K562 (cell line): ENCODE measurements at regions not wholly inside any gene's neighbourhood (a gene's known extent, or its start where the extent isn't known, plus 50 kb on each side); places are given as distances from the start of the nearest gene placed in this dataset.

ENCODE experiments used
- ATAC-seq: fragments of 200-7000 bp; cut with Tn5 transposase; 3 replicates; pipeline ENCODE4 v1.9.1; 2020; ENCODE audit warnings: moderate library complexity
- BruUV-seq: library from RNA; stranded (reverse); fragments of 400-500 nt; replicated peaks from 2 replicates; lab custom pipeline; 2021; lab: Mats Ljungman, UMichigan
- CTCF ChIA-PET: fragments of 300-600 bp; formaldehyde crosslinking; extraction: SDS; loops from one replicate; lab custom pipeline; 2021; ENCODE audit warnings: low intra/inter-chr PET ratio; lab: Yijun Ruan, JAX
- POLR2A ChIA-PET: fragments of 300-600, 350-650 bp; sonication (Branson Sonifier 250); formaldehyde crosslinking; extraction: SDS; loops from one replicate; lab custom pipeline; 2021; ENCODE audit warnings: antibody characterized with exemption, inconsistent platforms; lab: Yijun Ruan, JAX
- DNase-seq, 4 experiments: peaks; one replicate each; pipeline versions ENCODE4 v3.0.0 to v3.0.0-alpha.2; 2011 to 2018; ENCODE audit warnings: low spot score in 3 of 4, mixed read lengths in 3 of 4; ENCODE audit errors: extremely low read depth in 1 of 4
- FAIRE-seq: peaks from 2 replicates; lab custom pipeline; 2011; peaks lifted over from hg19 to GRCh38; lab: Jason Lieb, UNC
- H2AFZ ChIP-seq: 2 replicates; pipeline ENCODE4 v1.6.0; 2011; ENCODE audit warnings: low read depth, low read length, control low read depth, inconsistent platforms
- H3K27ac ChIP-seq: fragments of 200-600 bp; 3 replicates; pipeline ENCODE4 v1.8.0; 2011; ENCODE audit warnings: low read depth, mild to moderate bottlenecking, control low read depth, inconsistent platforms, low read length, moderate library complexity, mixed read lengths; ENCODE audit errors: extremely low read depth
- H3K27me3 ChIP-seq, 2 experiments: fragments of 300-600 bp in 1 of 2; 2 replicates in 1 of 2; 3 replicates in 1 of 2; pipeline versions ENCODE4 v1.6.0 to v1.8.0; 2011; ENCODE audit warnings: inconsistent platforms in 2 of 2, low read length in 2 of 2, mild to moderate bottlenecking in 1 of 2, mixed read lengths in 1 of 2, moderate library complexity in 1 of 2; ENCODE audit not compliant: control insufficient read depth in 2 of 2, insufficient read depth in 2 of 2
- H3K36me3 ChIP-seq: fragments of 300-600 bp; 3 replicates; pipeline ENCODE4 v1.8.0; 2011; ENCODE audit warnings: mild to moderate bottlenecking, low read length, inconsistent platforms; ENCODE audit not compliant: control insufficient read depth, insufficient read depth
- H3K4me1 ChIP-seq, 2 experiments: fragments of 200-600 bp in 1 of 2; replicated peaks in 1 of 2; 2 replicates in 1 of 2; 3 replicates in 1 of 2; pipeline versions ENCODE4 v1.5.1 to v1.8.0; 2011; ENCODE audit warnings: inconsistent platforms in 2 of 2, low read length in 2 of 2, mild to moderate bottlenecking in 1 of 2, mixed read lengths in 1 of 2, moderate library complexity in 1 of 2; ENCODE audit not compliant: control insufficient read depth in 2 of 2, insufficient read depth in 2 of 2
- H3K4me2 ChIP-seq: 2 replicates; pipeline ENCODE4 v1.6.1; 2011; ENCODE audit warnings: low read length, control low read depth, inconsistent platforms, mixed read lengths; ENCODE audit not compliant: insufficient read depth
- H3K4me3 ChIP-seq: fragments of 200-600 bp; sonication (generic), shearing (Covaris generic); 2 replicates; pipeline ENCODE4 v1.5.1; 2016; ENCODE audit warnings: control low read depth, inconsistent platforms
- H3K79me2 ChIP-seq: fragments of 200-600 bp; 3 replicates; pipeline ENCODE4 v1.8.0; 2011; ENCODE audit warnings: low read length, inconsistent platforms; ENCODE audit not compliant: control insufficient read depth, insufficient read depth
- H3K9ac ChIP-seq, 2 experiments: 2 replicates each; pipeline versions ENCODE4 v1.6.0 to v1.6.1; 2011; ENCODE audit warnings: low read depth in 2 of 2, low read length in 2 of 2, control low read depth in 1 of 2, inconsistent platforms in 1 of 2, mild to moderate bottlenecking in 1 of 2, mixed read lengths in 1 of 2; ENCODE audit not compliant: insufficient read depth in 1 of 2
- H3K9me1 ChIP-seq: one replicate; pipeline ENCODE4 v1.6.0; 2011; ENCODE audit warnings: inconsistent platforms, mild to moderate bottlenecking, low read length, moderate library complexity; ENCODE audit not compliant: control insufficient read depth, insufficient read depth
- H3K9me3 ChIP-seq: replicated peaks from 2 replicates; pipeline ENCODE4 v1.5.1; 2011; ENCODE audit warnings: low read depth, low read length, inconsistent platforms; ENCODE audit not compliant: control insufficient read depth, insufficient read depth
- H4K20me1 ChIP-seq: replicated peaks from 2 replicates; pipeline ENCODE4 v1.6.1; 2011; ENCODE audit warnings: low read length, inconsistent platforms, mixed read lengths; ENCODE audit not compliant: control insufficient read depth, insufficient read depth
- CREB3 ChIP-seq: fragments of 450-650 bp; conservative IDR thresholded peaks from 2 replicates; pipeline ENCODE4 v1.6.1; 2016; ENCODE audit warnings: missing genetic modification characterization, low read depth, mild to moderate bottlenecking, missing compliant biosample characterization, moderate library complexity
- NRF1 ChIP-seq, 2 experiments: fragments of 450-650 bp; IDR thresholded peaks in 1 of 2; conservative IDR thresholded peaks in 1 of 2; 2 replicates each; pipeline ENCODE4 v1.6.1; 2014; ENCODE audit warnings: mild to moderate bottlenecking in 2 of 2
- PHF21A ChIP-seq: fragments of 450-650 bp; IDR thresholded peaks from 2 replicates; pipeline ENCODE4 v1.6.1; 2017; ENCODE audit warnings: low read depth, borderline replicate concordance
- PPARD ChIP-seq: fragments of 250-450 bp; sonication (Bioruptor Pico); IDR thresholded peaks from 2 replicates; pipeline ENCODE4 v1.8.0; 2022; ENCODE audit warnings: inconsistent platforms, mild to moderate bottlenecking, moderate library complexity
- PTRF ChIP-seq: fragments of 450-650 bp; IDR thresholded peaks from 2 replicates; pipeline ENCODE4 v1.6.1; 2016; ENCODE audit warnings: mild to moderate bottlenecking, missing genetic modification characterization, missing compliant biosample characterization
- TSC22D4 ChIP-seq: fragments of 450-650 bp; IDR thresholded peaks from 2 replicates; pipeline ENCODE4 v1.6.1; 2016; ENCODE audit warnings: missing genetic modification characterization, missing biosample characterization, control low read depth
- ZNF165 ChIP-seq: fragments of 250-450 bp; sonication (Bioruptor Pico); IDR thresholded peaks from 2 replicates; pipeline ENCODE4 v1.4.0; 2020; ENCODE audit warnings: borderline replicate concordance
- ZNF318 ChIP-seq, 2 experiments: fragments of 450-650 bp; IDR thresholded peaks; 2 replicates each; pipeline ENCODE4 v1.6.1; 2016; ENCODE audit warnings: mild to moderate bottlenecking in 2 of 2, borderline replicate concordance in 1 of 2, low read depth in 1 of 2, moderate library complexity in 1 of 2
- ZZZ3 ChIP-seq: fragments of 450-650 bp; IDR thresholded peaks from 2 replicates; pipeline ENCODE4 v1.6.1; 2016; ENCODE audit warnings: antibody characterized with exemption, mild to moderate bottlenecking, moderate library complexity
- in situ Hi-C: fragments of 300-500 bp; cut with MboI; formaldehyde crosslinking; loops from 4 replicates; pipeline ENCODE4 v1.15.0; 2018; ENCODE audit warnings: inconsistent platforms, mixed read lengths
- intact Hi-C: fragments of 100-400 bp; cut with micrococcal nuclease; formaldehyde crosslinking; loops from 2 replicates; pipeline ENCODE4 v1.14.2; 2022

GRCh38 chr10:36577126-36577525, 548.3 kb upstream of the ANKRD30A start (continued):
- TF ChIP-seq ZNF318 (IDR thresholded peaks at IDR 0.05; ENCODE audit: borderline replicate concordance in 1 of 2, low read depth in 1 of 2) (no peak), PTRF (tag) (no peak), PPARD (CRISPR knock-in tag) (no peak)

GRCh38 chr10:36574207-36574606, 551.2 kb upstream of the ANKRD30A start:
- no peak for ATAC-seq
- no peaks in the 10 kb centered on the region for H3K36me3 ChIP-seq
- H3K9me3 ChIP-seq: no peaks in the 10 kb centered on the region
- ChIA-PET CTCF (no interaction called here), POLR2A (no interaction called here)
- H2AFZ ChIP-seq: no peak overlapping the region
- DNase-seq: no peak
- no peak overlapping the region for H3K4me2 ChIP-seq
- no peak overlapping the region for H3K27ac ChIP-seq
- FAIRE-seq: no peak
- no peaks in the 10 kb centered on the region for H4K20me1 ChIP-seq
- H3K4me1 ChIP-seq: no peaks in the 10 kb centered on the region
- TF ChIP-seq ZNF165 (CRISPR knock-in tag): no peak
- no peak for TF ChIP-seq TSC22D4 (tag)
- no peak for TF ChIP-seq PHF21A
- no peak for TF ChIP-seq NRF1 (conservative IDR thresholded peaks at IDR 0.05 in 1 of 2, IDR thresholded peaks at IDR 0.05 in 1 of 2)
- TF ChIP-seq ZZZ3: no peak
- no peak for TF ChIP-seq CREB3 (tag)
- BruUV-seq: no TSS peak
- intact Hi-C loops: no loop called here
- no peak overlapping the region for H3K9ac ChIP-seq
- H3K9me1 ChIP-seq: no peaks in the 10 kb centered on the region
- H3K4me3 ChIP-seq: no peak overlapping the region
- H3K79me2 ChIP-seq: no peaks in the 10 kb centered on the region
- no peaks in the 10 kb centered on the region for H3K27me3 ChIP-seq
- in situ Hi-C loops: no loop called here
